Fibroblast of skin of left quadriceps (primary cell): ENCODE measurements at regions not wholly inside any gene's neighbourhood (a gene's known extent, or its start where the extent isn't known, plus 50 kb on each side); places are given as distances from the start of the nearest gene placed in this dataset.

ENCODE experiments used
- DNase-seq, 2 experiments: peaks; one replicate each; pipeline ENCODE4 v3.0.0-alpha.2; 2013; ENCODE audit warnings: low read depth in 2 of 2

DNA sequence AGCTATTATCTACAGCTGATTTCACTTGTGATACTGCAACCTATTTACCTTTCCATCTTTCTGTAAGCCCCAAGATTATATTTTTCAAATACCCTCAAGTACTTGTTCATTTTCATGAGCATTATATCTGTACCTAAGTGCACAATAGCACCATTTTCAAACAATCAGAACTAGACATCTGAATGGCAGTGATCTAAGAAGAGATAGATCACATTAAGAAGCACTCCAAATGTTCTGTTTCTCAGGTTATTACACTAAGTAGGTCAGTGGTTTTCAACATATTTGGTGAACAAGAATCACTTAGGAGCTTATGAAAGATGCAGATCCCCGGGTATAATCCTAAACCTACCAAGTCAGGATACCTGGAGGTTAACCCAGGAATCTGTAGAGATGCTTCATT, 872.7 kb downstream of the DCDC2C start:
- DNase-seq: no peak

GRCh38 chr2:4579977-4580376, 876.6 kb downstream of the DCDC2C start:
- no peak for DNase-seq

DNA sequence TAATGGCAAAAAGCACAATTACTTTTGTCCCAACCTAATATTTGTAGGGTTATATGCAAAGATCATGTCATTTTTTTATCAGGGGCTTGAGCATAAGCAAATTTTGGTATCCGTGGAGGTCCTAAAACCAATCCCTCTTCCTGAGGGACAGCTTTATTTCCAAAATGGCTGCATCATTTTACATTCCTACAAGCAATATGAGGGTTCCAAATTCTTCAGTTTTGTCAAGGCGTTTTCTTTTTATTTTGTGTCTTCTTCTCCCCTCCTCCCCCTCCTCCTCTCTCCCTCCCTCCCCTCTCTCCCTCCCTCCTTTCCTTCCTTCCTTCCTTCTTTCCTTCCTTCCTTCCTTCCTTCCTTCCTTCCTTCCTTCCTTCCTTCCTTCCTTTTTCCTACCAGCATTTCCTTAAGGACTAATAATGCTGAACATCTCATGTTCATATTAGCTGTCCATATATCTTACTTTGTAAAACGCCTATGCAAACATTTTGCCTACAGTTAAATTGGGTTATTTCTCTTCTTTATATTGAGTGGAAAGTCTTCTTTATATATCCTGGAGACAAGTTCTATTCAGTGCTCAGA, 881.8 kb downstream of the DCDC2C start:
- no peak for DNase-seq

GRCh38 chr2:4588606-4589005, 885.2 kb downstream of the DCDC2C start:
- no peak for DNase-seq

DNA sequence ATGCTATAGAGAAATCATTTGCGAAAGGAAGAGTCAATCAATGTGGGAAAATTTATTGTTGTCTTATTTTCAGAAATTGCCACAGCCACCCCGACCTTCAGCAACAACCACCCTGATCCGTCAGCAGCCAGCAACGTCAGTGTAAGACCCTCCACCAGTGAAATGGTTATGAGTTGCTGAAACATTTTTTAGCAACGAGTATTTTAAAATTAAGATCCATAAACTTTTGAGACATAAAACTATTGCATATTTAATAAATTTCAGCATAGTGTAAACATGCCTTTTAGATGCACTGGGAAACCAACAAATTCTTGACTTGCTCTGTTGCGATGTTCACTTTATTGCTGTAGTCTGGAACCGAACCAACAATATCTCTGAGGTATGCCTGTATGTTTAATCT, 887.9 kb downstream of the DCDC2C start:
- no peak for DNase-seq

DNA sequence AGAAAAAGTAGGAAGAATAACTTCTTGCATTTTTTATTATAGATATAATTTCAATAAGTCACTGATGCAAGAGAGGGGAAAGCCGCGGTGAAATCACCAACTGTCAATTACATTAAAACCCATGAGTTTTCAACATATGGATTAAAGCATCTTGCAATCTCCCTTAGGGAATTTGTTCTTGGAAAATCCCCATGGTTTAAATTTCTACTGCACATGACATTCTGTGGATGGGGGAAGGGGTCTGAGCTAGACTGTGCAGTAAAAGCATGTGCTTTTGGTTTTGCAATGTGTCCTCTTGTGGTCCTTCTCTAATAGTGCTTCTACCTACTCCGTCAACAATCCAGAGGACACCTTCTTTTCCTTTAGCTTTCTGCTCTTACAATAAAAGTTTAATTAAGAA, 894.0 kb downstream of the DCDC2C start:
- DNase-seq: no peak

- DNase-seq: no peak
Observed at GRCh38 chr2:4604767-4605166, 901.4 kb downstream of the DCDC2C start.

GRCh38 chr2:4618141-4618540, 914.8 kb downstream of the DCDC2C start:
- no peak for DNase-seq

DNA sequence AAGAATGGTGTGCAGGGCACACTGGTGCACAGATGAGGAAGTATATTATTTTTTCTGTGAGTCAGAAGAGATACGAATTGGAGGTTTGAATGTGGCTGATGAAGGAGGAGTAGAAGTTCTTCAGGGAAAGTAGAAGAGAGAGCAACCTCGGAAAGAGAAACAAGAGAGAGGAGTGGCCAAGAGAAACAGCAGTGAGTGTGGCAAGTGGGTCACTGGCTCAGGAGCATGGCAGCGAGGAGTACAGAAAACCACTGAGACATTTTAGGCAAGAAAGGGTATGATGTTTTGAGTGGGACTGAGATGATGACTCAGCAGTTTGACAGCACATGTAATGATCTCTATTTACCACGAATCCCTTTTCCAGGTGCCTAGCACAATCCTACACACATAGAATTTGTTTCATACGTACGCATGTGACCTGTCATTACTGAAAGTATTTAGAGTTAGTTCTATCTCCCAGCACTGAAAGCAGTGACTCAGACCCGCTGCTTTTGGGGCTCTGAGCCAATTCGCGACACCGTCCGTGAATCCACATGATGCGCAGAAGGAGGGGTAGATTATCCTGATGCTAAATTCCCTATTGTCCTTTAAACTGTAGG, 915.4 kb downstream of the DCDC2C start:
- no peak for DNase-seq

DNA sequence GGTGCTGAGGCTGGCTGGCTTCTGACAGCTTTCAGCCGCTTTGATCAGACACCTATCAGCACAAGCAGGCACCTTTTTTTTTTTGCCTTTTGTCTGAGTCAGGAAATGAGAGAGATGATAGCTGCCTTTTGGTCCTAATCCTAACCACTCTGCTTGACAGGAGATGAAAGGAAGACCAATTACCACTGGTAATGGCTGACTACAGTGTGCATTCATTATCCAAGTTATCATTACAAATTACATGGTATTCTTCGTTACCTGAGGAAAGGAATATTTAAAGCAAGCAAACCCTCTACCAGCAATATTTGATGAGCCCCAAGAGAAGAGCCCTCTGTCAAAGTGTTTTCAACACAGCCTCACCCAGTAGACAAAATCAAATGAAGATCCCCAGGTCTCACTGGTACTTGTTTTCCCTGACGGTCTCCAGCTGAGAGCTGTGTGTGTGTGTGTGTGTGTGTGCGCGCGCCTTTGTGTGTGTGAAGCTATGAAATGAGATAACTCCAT, 925.7 kb downstream of the DCDC2C start:
- no peak for DNase-seq

DNA sequence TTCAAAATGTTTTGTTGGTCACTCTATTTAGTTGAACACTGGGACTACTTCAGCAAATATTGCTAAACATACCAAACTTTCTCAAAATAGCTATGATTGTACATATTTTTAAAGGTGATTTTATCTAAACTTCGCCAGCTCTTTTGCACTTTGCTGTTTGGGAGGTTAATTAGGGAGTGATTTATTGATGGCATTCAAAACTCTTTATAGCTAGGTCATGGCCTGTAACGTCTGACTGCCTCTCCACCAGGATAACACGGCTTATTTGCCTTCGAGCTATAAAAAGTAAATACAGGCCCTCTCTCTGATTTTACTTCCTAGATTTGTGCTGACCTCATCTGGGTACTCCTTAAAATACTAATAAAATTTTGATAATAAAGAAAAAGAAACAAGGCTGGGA, 931.9 kb downstream of the DCDC2C start:
- no peak for DNase-seq

DNA sequence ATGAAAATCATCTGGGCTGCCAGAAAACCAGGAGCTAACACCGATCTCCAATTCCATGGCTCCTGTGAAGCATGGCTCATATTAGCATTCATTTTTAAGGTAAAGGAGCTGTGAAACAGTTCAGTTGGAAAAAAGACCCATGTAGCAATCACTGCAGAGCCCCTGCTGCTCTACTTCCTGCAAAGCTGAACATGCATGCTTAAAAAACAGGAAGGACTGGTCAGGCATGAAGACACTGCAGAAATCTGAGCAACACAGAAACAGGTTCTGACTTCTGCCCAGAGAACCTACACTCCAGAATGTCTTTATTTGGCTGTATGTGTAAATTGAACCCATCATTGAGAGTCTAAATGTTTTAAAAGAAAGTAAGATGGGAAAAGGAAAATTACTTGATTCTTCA, 950.6 kb downstream of the DCDC2C start:
- DNase-seq: no peak

GRCh38 chr2:4656326-4656725, 953.0 kb downstream of the DCDC2C start:
- no peak for DNase-seq

DNA sequence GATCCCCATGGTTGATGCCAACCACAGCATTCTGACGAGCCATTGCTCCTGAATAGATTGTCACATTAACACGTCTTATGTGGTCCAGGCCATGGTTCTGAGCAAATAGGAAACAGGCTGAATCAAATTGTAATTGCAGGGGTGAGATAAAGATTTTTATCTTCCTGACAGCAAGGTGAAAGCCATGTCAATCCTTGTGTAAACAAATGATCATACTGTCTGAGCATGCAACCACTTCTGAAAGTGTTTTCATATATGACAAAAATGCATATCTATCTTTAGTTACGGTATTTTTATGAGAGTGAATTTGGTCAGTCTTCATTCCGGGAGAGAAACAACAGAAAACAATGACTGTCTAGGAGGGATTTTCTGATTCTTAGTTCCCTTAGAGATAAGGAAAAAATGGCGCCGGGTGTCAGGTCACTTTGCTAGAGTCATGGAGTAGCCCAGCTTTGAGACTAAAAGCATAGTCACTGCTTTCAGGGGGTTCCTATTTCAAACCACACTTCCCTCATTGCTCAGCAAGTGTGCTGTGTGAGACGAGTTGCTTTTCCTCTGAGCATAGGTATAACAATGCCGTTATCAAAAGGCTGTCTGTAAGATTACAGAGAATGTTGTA, 958.9 kb downstream of the DCDC2C start:
- DNase-seq: no peak

DNA sequence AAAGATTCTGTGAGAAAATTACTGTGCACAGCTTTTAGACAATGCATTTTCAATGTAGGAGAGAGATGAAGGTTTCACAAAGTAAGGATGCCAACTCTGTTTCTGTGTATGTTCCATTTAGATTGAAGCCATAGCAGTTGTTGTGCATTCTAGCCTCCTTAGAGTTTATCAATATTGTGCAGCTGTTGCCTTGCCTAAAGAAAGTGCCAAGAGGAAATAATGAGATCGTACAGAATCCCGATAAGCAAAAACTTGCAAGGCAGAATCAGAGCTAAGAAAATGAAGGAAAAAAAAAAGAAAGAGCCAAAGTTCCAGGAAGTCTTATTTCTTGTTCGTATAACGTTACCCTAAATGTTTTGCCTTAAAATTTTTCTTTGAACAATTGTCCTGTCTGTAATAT, 965.0 kb downstream of the DCDC2C start:
- DNase-seq: no peak

DNA sequence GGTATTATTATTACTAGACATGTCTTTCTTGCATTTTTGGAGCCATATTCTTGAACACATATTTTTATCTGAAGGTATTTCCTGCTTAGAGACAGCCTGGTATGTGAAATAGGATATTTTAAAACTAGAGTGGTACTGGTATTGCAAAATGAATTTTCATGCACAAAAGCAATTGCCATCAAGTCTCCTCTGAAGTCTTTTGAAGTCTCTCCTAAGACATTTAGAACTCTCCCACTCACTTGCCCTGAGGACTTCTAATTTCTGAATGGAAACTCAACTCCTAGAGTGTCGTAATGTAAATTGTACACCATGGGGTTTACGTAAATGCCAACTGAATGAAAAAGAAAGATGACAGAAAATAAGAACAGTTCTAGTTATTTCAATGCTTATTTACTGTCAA, 967.0 kb downstream of the DCDC2C start:
- no peak for DNase-seq

- DNase-seq: peak in 1 of 2 experiments; percentile 1
Observed at GRCh38 chr2:4673025-4673489, 969.7 kb downstream of the DCDC2C start.

DNA sequence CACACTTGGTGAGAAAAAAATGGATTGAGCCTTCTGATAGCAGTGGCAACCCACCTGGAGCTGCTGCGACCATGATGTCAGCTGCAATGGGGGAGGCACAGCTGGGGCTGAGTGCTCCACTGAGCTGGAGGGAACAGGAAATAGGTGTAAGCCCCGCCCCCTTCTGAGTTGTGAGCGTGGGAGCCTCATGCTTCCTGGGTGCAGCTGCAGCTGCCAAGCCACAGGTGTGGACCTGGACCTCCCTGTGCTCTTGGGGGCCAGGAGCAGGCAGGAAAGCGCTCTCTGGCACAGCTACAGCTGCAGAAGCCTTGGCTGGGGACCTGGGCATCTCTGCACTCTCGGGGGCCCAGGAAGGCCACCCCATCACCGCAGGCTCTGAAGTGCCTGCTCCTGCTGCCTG, 970.6 kb downstream of the DCDC2C start:
- DNase-seq: no peak

GRCh38 chr2:4675295-4675694, 971.9 kb downstream of the DCDC2C start:
- no peak for DNase-seq

DNA sequence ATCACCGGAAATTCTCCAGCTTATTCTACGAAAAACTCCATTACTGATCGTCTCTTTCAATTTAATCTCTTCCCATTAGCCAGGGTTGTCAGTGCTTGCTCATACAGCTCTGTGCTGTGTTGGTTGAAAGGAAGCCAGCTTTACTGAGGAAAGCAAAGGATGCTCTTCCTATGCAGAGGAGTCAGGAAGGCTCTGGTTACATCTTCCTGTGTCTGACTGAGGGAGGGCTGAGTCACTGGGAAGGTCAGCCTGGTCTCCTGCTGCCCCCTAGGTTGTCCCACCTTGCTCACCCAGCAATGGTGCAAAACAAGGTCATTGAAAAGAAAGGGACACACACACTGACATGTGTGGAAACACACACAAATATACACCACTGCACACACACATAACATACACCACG, 975.6 kb downstream of the DCDC2C start:
- DNase-seq: no peak

DNA sequence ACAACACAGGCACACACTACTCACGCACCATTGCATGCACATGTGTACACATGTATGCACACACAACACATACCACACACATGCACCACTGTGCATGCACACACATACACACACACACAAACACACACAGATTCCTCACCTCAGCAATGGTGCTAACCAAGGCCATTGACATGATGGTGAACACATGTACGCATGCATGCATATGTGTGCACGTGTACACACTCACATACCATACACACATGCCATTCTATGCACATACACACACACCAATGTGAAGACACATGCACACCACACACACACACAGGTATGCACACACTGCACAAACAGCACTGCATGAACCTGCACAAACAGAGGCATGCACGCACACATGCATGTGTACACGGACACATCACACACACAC, 976.0 kb downstream of the DCDC2C start:
- DNase-seq: no peak

- DNase-seq: no peak
Observed at GRCh38 chr2:4684921-4685320, 981.5 kb downstream of the DCDC2C start.

DNA sequence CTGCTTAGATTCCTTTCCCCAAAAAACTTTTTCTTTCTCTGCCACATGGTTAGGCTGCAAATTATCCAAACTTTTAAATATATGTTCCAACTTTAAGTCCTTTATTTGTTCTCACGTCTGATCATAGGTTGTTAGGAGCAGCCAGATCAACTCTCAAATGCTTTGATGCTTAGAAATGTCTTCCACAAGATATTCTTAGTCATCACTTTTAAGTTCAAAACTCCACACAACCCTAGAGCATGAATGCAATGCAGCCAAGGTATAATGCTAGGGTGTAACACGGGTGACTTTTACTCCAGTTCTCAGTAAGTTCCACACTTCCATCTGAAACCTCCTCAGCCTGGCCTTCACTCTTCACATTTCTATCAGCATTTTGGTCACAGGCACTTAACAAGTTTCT, 987.5 kb downstream of the DCDC2C start:
- no peak for DNase-seq
